A673 (cell line): ENCODE measurements at regions not wholly inside any gene's neighbourhood (a gene's known extent, or its start where the extent isn't known, plus 50 kb on each side); places are given as distances from the start of the nearest gene placed in this dataset.

ENCODE experiments used
- CTCF ChIP-seq: fragments of 300-800, 200-600 bp; sonication (generic); conservative IDR thresholded peaks from 2 replicates; pipeline ENCODE4 v1.5.1; 2017; ENCODE audit warnings: low read depth, mild to moderate bottlenecking, antibody characterized with exemption, low read length, moderate library complexity, mixed read lengths
- EZH2 ChIP-seq: fragments of 200-600 bp; sonication (generic); IDR thresholded peaks from 2 replicates; pipeline ENCODE4 v1.6.1; 2017; ENCODE audit warnings: borderline replicate concordance, low read depth, mild to moderate bottlenecking, mixed read lengths, antibody characterized with exemption, low read length; ENCODE audit not compliant: poor library complexity, severe bottlenecking

GRCh38 chr6:4344317-4344899 is 209.0 kb upstream of the ECI2 start:
- TF ChIP-seq CTCF = no peak
- TF ChIP-seq EZH2 = no peak
